COLO668 (cell line): ENCODE measurements at regions not wholly inside any gene's neighbourhood (a gene's known extent, or its start where the extent isn't known, plus 50 kb on each side); places are given as distances from the start of the nearest gene placed in this dataset.
"Not testable (repeated sequence)": the region's sequence is repeated elsewhere in the genome, so short reads cannot be mapped to it uniquely, and the experiment has no call there.

Experiments used
- DNase-seq: peaks from one replicate; lab custom pipeline; 2025; ENCODE audit not compliant: unreplicated experiment; lab: John Stamatoyannopoulos, UW

DNA sequence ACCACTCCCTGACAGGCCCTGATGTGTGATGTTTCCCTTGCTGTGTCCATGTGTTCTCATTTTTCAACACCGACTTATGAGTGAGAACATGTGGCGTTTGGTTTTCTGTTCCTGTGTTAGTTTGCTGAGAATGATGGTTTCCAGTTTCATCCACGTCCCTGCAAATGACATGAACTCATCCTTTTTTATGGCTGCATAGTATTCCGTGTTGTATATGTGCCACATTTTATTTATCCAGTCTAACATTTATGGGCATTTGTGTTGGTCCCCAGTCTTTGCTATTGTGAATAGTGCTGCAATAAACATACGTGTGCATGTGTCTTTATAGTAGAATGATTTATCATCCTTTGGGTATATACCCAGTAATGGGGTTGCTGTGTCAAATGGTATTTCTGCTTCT is 830.3 kb upstream of the ADGRB3 start:
- not testable (repeated sequence) for DNase-seq

DNA sequence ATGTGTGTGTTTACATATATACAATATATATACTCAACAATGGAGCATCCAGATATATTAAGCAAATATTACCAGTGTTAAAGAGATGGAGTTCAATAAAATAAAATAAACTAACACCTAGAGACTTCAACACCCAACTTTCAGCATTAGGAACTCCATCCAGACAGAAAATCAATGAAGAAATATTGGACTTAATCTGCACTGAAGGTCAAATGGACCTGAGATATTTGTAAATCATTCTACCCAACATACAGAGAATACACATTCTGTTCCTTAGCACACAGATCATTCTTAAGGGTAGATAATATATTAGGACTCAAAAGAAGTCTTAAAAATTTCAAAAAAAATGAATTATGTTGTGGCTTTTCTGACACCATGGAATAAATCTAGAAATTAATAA is 832.3 kb upstream of the ADGRB3 start:
- no peak for DNase-seq

DNA sequence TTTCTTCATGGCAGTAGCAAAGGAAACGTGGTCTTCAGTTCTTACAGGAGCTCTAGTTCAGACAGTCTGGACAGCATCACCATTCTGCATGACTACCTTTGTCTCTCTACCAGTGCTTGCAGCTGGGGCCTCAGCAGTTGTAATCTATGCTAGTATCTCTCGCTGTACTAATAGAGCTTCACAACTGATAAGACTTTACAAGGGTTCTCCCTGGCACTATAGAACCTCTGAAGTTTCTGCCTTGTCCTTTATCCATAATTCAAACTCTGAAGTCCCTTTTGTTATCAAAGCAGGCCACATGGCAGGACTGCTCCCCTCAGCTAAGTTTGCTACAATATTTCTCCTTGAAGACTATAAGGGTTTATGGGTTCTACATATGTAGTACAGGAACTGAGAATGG is 842.1 kb upstream of the ADGRB3 start:
- DNase-seq: no peak

DNA sequence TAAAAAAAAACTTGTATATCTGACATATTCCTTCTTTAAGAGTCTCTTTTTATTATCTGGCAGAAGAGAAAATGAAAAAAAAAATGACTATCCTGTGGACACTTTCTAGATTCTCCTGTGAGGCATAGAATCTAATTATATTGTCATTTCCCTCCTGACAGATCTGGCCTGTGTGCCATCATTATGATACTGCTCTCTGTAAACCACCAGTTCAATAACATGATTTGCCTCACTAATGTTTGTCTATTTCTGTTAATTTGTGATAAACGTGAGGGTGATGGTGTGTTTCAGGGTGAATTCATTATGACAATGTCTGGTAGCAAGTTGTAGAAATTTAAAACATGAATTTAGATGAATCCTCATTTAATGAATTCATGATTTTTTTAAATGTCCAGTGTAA is 844.5 kb upstream of the ADGRB3 start:
- DNase-seq: no peak

DNA sequence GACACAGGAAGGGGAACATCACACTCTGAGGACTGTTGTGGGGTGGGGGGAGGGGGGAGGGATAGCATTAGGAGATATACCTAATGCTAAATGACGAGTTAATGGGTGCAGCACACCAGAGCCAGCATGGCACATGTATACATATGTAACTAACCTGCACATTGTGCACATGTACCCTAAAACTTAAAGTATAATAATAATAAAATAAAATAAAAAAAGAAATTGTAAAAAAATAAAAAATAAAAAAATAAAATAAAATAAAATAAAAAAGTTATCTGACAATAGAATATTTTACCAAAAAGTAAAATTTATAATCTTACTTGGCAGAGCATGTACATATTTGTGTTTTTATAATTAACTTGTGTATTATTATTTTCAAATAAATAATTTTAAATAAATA is 848.0 kb upstream of the ADGRB3 start:
- not testable (repeated sequence) for DNase-seq

DNA sequence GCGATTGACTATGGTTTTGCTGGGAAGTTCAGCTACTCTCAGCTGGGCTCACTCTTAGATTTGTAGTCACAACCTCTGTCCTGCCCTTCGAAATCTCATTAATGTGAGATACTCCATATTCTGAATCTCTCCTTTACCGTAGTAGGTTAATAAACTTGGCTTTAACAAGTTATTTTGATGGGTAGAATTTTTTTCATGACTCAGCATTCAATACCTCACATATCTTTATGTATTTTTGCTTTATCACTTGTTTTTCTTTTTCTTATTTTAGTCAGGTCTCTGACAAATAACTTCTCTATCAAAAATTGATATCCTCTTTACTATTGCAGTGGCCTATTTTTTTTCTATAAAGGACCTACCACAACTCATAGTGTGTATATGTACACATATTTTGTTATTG is 855.2 kb upstream of the ADGRB3 start:
- DNase-seq: no peak

DNA sequence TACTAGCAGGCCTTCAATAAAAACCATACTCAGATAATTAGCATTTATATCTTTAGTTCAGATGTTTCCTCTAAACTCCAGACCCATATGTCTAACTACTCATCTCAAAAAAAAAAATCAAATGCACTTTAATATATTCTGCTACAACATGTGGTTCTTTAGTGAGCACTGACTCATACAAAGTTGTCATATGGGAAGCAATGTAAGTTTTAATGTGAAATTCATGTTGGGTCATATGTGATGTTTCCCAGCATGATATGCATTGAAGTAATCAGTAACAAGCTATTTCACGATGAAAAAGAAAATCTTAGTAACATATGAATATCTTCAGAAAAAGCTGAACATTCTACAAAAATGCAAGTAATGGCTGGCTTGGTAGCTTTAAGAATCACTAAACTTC is 859.7 kb upstream of the ADGRB3 start:
- DNase-seq: no peak

DNA sequence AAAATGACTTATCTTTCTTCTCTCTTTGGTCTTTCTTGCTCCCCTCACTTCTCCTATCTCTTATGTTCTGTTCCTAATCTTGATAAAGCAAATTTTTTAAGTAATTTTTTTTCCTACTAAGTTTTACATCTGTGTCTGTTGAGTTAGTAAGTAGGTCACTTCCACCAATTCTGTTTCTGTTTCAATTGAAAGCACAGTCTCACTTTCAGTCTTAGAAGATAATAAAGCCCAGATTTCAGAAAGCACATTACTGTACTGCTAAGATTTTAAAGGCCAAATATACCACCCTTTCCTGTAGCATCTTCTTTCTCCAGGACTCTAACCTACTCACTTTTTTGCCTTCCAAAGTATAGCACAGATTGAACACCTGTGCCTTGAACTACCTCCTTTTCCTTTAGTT is 866.1 kb upstream of the ADGRB3 start:
- DNase-seq: no peak

DNA sequence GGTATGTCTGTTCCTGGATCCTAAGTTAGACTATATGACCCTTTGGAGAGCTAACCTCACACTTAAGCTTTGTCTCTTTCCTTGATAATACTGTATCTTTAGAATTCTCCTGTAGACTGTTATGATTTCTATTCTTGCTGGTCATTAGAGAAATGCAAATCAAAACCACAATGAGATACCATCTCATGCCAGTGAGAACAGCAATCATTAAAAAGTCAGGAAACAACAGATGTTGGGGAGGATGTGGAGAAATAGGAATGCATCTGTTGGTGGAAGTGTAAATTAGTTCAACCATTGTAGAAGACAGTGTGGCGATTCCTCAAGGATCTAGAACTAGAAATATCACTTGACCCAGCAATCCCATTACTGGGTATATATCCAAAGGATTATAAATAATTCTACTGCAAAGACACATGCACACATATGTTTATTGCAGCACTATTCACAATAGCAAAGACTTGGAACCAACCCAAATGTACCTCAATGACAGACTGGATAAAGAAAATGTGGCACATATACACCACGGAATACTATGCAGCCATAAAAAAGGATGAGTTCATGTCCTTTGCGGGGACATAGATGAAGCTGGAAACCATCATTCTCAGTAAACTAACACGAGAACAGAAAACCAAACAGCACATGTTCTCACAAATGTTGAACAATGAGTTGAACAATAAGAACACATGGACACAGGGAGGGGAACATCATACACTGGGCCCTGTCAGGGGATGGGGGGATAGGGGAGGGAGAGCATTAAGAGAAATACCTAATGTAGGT is 867.8 kb upstream of the ADGRB3 start:
- DNase-seq: not testable (repeated sequence)

DNA sequence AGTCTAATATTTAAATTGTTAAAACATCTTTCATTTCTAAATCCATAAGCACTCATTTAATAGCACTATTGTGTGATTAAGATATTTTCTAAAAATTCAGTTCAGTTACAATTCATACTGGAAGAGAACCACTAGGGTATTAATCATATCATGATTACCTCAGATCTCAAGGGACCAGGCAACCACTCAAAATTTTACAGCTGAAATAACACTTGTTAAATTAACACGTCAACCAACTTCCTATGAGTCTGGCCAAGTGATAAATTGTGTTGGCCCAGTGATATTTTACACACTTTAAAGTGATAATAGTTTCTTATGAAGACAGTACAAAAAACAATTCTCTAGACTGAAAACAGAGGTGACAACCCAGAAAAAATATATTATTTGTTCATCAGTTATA is 869.0 kb upstream of the ADGRB3 start:
- no peak for DNase-seq

DNA sequence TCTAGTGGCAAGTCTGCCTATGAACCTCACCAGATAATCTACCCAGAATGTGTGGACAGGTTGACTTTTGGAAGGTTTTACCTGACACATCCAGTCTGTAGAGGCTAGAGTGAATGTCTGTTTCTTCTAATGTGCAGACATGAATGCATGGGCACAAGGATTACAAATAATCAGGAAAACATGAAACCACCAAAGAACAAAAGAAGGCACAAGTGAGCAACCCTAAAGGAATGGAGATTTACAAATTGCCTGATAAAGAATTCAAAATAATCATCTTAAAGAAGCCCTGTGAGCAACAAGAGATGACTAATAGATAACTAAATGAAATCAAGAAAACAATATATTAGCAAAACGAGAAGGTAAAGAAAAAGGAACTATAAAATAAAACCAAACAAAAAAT is 876.1 kb upstream of the ADGRB3 start:
- no peak for DNase-seq

DNA sequence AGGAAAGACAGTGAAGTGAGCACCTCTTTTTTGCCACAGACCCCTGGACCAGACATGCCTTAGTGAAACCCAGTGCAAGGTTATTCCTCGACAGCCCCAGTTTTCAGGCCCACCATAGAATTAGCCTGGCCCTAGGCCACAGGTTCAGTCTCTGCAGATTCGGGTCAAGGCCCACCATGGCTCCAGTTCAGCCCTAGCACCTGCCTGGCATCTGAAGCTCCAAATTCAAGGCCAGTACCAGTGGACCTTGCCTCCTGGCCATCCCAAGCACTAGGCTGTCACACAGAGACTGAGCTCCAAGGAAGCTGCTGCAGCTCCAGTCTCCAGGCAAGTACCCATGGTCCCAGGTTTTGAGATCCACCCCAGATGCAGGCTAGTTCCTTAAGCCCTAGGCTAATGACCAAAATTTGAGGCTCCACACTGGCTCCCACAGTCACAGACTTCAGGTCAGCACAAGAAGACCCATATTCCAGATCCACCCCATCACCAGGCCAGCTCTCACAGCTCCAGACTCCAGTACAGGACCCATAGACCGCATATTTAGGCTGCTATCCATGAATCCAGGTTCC is 877.5 kb upstream of the ADGRB3 start:
- no peak for DNase-seq

DNA sequence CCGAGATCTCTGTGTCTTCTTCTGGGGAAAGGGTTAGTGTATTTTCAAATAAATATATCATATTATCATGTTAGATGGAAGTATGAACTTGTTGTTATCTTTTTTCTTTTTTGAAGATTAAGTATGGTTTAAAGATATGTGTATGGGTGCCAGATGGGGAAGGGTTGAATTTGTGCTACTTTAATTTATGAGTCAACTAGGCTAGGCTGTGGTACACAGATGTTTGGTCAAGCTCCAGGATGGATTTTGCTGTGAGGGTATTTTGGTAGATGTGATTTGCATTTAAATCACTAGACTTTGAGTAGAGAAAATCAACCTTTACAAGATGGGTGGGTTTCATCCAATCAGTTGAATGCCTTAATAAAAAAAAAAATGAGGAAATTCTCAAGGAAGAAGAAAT is 886.6 kb upstream of the ADGRB3 start:
- no peak for DNase-seq

DNA sequence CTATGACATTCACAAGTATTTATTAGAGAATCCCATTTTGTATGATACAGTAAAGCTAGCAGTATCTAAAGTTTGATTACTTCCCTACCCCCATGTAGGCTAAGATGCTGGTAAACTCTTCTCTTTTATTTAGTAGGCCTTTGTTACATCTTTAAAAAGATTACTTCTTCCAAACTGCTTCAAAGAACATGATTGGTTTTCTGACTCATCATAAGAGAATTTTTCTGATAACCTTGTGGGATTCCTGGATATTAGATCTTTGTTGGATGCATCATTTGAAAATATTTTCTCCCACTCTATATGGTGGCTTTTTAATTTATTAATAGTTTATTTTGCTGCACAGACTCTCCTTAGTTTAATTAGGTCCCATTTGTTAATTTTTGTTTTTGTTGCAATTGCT is 898.3 kb upstream of the ADGRB3 start:
- no peak for DNase-seq

DNA sequence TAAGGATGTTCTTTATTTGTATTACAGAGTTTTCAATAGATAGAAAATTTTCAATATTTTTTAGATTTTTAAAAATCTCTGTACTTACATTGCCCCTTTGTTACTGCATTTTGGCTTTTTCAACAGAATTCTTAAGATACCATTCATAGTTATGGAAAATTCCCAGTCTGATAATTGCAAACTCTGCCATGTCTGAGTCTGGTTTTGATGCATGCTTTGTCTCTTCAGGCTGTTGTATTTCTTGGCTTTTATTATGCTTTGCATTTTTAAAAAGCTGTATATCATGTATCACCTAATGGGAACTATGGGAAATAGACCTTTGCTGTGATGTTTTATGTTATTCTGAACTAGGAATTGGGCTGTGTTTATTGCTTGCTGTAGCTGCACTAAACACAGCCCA is 898.9 kb upstream of the ADGRB3 start:
- DNase-seq: no peak

DNA sequence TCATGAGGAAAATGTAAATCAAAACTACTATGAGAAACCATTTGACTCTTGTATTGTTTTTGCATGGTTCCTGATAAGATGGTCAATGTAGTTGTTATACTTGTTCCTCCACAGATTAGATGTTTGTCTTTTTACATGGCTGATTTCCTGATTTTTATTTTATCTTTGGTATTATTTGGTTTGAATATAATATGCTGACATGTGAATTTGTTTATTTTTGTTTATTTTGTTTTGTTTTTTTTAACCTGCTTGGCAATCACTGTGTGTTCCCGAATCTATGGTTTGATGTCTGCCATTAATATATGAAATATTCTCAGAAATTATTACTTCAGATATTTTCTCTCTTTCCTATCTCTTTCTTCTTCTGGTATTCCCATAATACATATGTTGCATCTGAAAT is 899.5 kb upstream of the ADGRB3 start:
- DNase-seq: no peak

DNA sequence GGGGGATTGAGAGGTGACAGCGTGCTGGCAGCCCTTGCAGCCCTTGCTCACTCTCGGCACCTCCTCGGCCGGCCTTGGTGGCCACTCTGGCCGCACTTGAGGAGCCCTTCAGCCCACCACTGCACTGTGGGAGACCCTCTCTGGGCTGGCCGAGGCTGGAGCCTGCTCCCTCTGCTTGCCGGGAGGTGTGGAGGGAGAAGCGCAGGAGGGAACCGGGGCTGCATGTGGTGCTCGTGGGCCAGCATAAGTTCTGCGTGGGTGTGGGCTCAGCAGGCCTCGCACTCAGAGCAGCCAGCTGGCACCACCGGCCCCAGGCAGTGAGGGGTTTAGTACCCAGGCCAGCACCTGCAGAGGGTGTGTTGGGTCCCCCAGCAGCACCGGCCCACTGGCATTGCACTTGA is 912.2 kb upstream of the ADGRB3 start:
- no peak for DNase-seq

DNA sequence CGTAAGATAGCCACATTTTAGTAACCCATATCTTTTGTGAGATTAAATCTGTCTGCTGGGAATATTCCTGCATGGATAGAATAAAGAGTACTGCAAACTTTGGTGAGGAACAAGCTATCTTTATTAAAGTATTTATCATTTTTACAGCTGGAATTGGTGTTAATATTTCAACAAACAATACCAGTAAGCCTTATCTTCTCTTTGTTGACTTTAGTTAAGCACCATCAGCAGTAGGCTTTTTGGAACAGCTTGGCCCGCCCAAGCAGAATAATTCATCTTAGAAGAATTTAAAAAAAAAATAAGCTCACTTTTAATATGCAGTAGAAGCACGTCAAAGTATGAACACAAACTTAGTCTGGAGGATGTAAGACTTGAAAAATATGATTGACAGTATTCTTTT is 917.8 kb upstream of the ADGRB3 start:
- DNase-seq: no peak

DNA sequence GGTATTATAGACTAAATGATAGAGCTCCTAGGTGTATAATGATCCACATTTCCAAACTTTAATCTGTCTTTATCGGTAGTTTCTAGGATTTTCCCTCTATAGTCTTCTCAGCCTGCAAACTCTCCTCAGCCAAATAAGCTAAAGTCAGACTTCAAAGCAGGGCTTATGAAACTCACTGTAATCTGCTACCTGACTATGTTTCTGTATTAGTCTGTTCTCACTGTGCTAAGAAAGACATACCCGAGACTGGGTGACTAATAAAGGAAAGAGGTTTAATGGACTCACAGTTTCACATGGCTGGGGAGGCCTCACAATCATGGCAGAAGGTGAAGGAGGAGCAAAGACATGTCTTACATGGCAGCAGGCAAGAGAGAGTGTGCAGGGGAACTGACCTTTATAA is 928.7 kb upstream of the ADGRB3 start:
- DNase-seq: no peak

DNA sequence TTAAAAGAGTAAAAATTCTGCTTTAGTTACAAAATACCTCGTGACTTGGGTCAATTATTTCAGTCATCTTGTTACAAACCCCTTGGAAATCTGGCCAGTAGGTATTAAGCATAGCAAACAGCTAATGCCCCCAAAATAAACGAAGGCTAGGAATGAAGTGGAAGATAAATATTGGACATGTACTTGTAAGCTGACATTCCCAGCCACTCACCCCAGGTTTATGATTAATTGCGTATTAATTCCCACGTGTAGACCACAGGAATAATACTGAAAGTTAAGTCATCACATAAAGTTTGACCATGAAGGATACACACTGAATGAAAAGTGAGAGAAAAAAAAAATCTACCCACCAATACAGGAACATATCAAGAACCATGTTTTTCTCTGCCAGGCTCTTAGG is 936.5 kb upstream of the ADGRB3 start:
- DNase-seq: no peak

DNA sequence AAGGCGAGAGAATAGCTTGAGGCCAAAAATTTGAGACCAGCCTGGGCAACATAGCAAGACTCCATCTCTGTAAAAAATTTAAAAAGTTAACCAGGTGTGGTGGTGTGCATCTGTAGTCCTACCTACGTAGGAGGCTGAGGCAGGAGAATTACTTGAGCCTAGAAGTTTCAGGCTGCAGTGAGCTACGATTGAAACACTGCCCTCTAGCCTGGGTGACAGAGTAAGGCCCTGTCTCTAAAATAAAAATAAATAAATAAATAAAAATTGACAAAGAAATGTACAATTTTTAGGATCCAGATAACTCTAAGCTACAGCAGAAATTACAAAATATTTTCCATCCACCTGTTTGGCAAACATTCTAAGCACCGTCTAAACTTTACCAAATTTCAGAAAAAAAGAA is 941.0 kb upstream of the ADGRB3 start:
- DNase-seq: no peak

DNA sequence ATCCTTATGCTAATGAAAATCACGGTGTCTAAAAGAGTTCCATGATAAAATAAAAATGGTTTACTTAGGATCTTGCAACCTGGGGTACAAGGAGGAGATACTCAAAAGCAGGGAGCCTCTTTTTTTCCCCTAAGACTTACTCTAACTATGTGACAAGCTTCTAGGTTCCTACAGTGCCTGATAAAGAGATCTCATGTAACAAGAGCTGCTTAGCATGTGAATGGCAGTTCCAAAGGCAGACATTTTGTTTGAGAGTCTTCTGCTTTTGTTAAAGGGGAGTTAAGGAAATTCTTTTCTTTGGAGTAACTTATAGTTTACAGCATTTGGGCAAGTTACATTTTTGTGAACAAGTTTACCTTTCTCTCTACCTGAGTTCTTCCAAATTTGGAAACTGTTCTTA is 945.8 kb upstream of the ADGRB3 start:
- no peak for DNase-seq

DNA sequence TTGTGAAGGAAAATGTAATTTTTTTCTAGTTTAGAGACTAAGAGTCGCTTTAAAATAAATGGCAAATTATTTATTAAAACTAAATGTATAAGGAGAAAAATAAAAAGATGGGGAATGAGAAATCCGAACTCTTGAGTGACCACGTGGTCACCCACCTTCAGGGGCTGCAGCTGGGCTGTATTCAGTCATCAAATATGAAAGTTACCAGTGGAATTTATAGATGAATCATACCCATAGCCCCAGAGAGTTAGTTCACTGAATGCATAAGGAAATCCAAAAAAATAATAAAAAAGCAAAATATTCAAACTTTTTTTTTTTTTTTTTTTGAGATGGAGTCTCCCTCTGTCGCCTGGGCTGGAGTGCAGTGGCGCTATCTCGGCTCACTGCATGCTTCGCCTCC is 947.7 kb upstream of the ADGRB3 start:
- DNase-seq: no peak
